Astrocyte of the spinal cord (primary cell): ENCODE measurements at regions not wholly inside any gene's neighbourhood (a gene's known extent, or its start where the extent isn't known, plus 50 kb on each side); places are given as distances from the start of the nearest gene placed in this dataset.

Experiments
- DNase-seq: peaks from one replicate; pipeline ENCODE4 v3.0.0; 2011; ENCODE audit warnings: low read depth, low spot score
- H3K4me3 ChIP-seq: 2 replicates; pipeline ENCODE4 v1.5.1; 2011; ENCODE audit warnings: low read depth, mild to moderate bottlenecking, low read length, moderate library complexity
- CTCF ChIP-seq: IDR thresholded peaks from 2 replicates; pipeline ENCODE4 v1.5.1; 2012; ENCODE audit warnings: low read depth, mild to moderate bottlenecking, low read length, inconsistent platforms
- in situ Hi-C: cut with HindIII; loops from 2 replicates; pipeline ENCODE4 v1.10.0; 2017; ENCODE audit warnings: low sequenced_read_pairs

GRCh38 chr6:139853302-139853992 is 479.0 kb upstream of the CITED2 start:
- H3K4me3 ChIP-seq, result no peak overlapping the region
- in situ Hi-C loops, result no loop called here
- no peak for TF ChIP-seq CTCF
- no peak for DNase-seq

GRCh38 chr6:139852488-139853140 is 478.2 kb upstream of the CITED2 start:
- no peak for TF ChIP-seq CTCF
- peak; percentile 52 for DNase-seq
- in situ Hi-C loops, result no loop called here
- no peak overlapping the region for H3K4me3 ChIP-seq

- DNase-seq, result no peak
- no peak for TF ChIP-seq CTCF
- H3K4me3 ChIP-seq, result no peak overlapping the region
- in situ Hi-C loops, result no loop called here
Measured at GRCh38 chr6:139852067-139852466, 477.6 kb upstream of the CITED2 start.

GRCh38 chr6:139851206-139851605 is 476.8 kb upstream of the CITED2 start:
- DNase-seq, result no peak
- in situ Hi-C loops, result no loop called here

GRCh38 chr6:139850512-139850911 is 476.1 kb upstream of the CITED2 start:
- no peak overlapping the region for H3K4me3 ChIP-seq
- DNase-seq, result no peak
- in situ Hi-C loops, result no loop called here
- TF ChIP-seq CTCF, result no peak

More at GRCh38 chr6:139851206-139851605, 476.8 kb upstream of the CITED2 start:
- no peak for TF ChIP-seq CTCF
- H3K4me3 ChIP-seq, result no peak overlapping the region

- no peak overlapping the region for H3K4me3 ChIP-seq
Measured at GRCh38 chr6:139847457-139847813, 473.0 kb upstream of the CITED2 start.

More at GRCh38 chr6:139847457-139847813, 473.0 kb upstream of the CITED2 start:
- no peak for TF ChIP-seq CTCF
- in situ Hi-C loops, result no loop called here
- DNase-seq, result no peak
